Body of pancreas (tissue), 4 donors: ENCODE measurements at regions not wholly inside any gene's neighbourhood (a gene's known extent, or its start where the extent isn't known, plus 50 kb on each side); places are given as distances from the start of the nearest gene placed in this dataset.

Source experiments
- ATAC-seq: fragments of 150-250 bp; one replicate; pipeline ENCODE4 v1.9.1; 2016
- DNase-seq, 4 donors: peaks; one replicate each; pipeline ENCODE4 v3.0.0-alpha.2; 2019
- H3K27ac ChIP-seq, 4 donors: fragments of 200-600 bp; sonication (generic); 1 replicate in 3 of 4; 2 replicates in 1 of 4; pipeline versions ENCODE4 v1.5.1 to v1.6.1; 2016 to 2019; ENCODE audit warnings: mild to moderate bottlenecking in 1 of 4, mixed read lengths in 1 of 4, moderate library complexity in 1 of 4
- H3K27me3 ChIP-seq, 2 donors: fragments of 200-600 bp; sonication (generic); one replicate each; pipeline ENCODE4 v1.6.0; 2016; ENCODE audit warnings: mild to moderate bottlenecking in 1 of 2
- H3K36me3 ChIP-seq, 2 donors: fragments of 200-600 bp; sonication (generic); replicated peaks in 1 of 2; 2 replicates each; pipeline ENCODE4 v1.5.1; 2016; ENCODE audit warnings: low read depth in 2 of 2; ENCODE audit not compliant: insufficient read depth in 1 of 2
- H3K4me1 ChIP-seq: fragments of 200-600 bp; sonication (generic); one replicate; pipeline ENCODE4 v1.6.0; 2016
- H3K4me3 ChIP-seq, 2 donors: fragments of 200-600 bp; sonication (generic); 1 replicate in 1 of 2; 2 replicates in 1 of 2; pipeline ENCODE4 v1.5.1; 2016 to 2019
- H3K9me3 ChIP-seq, 3 donors: fragments of 200-600 bp; sonication (generic); 1 replicate in 2 of 3; 2 replicates in 1 of 3; pipeline ENCODE4 v1.5.1; 2016
- CTCF ChIP-seq, 7 experiments: fragments of 450-650 bp in 4 of 7; fragments of 200-600 bp in 3 of 7; sonication (generic) in 3 of 7; IDR thresholded peaks; one replicate each; pipeline ENCODE4 v1.5.1; 2016 to 2019; ENCODE audit warnings: antibody characterized with exemption in 7 of 7
- POLR2A ChIP-seq, 3 donors: fragments of 450-650 bp; IDR thresholded peaks; one replicate each; pipeline ENCODE4 v1.6.1; 2016; ENCODE audit warnings: antibody characterized with exemption in 3 of 3, mild to moderate bottlenecking in 2 of 3
- WGBS, 2 donors: methylation state at CpG; one replicate each; pipeline ENCODE4 v1.1.5; 2017; 5-methylcytosine and 5-hydroxymethylcytosine counted together
- intact Hi-C: fragments of 100-400 bp; cut with DNase I; formaldehyde crosslinking; loops from one replicate; pipeline ENCODE4 v1.15.1; 2023

DNA sequence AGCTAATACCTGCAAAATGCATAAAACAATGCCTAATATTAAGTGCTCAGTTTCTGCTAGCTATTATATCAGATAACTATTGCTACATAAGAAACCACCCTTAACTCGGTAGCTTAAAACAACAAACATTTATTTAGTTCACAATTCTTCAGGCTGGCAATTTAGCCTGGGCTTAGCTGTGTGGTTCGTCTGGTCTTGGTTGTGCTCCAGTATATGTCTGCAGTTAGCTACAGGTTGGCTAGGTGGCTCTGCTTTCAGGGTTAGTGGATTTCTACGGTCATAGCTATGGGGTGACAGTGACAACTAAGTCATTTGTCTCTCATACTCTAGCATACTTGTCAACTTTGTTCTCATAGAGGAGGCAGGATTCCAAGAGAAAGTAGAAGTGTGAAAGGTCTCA, 61.8 kb upstream of the NRP1 start:
- Histone ChIP-seq H3K27ac (no peak overlapping the region), H3K4me3 (no peak overlapping the region), H3K9me3 (peaks cover 0 to 12% (median 0%) of the 10 kb centered on the region in 3 donors), H3K4me1 (peaks cover 5% of the 10 kb centered on the region), H3K36me3 (no peaks in the 10 kb centered on the region), H3K27me3 (no peaks in the 10 kb centered on the region)
- TF ChIP-seq POLR2A (IDR thresholded peaks at IDR 0.05) (no peak), CTCF (IDR thresholded peaks at IDR 0.05) (no peak)
- intact Hi-C loops, result no loop called here
- 87 to 94% methylated on average over 3 of the region's 3 CpGs for WGBS, 2 donors
- ATAC-seq, result no peak
- no peak for DNase-seq

DNA sequence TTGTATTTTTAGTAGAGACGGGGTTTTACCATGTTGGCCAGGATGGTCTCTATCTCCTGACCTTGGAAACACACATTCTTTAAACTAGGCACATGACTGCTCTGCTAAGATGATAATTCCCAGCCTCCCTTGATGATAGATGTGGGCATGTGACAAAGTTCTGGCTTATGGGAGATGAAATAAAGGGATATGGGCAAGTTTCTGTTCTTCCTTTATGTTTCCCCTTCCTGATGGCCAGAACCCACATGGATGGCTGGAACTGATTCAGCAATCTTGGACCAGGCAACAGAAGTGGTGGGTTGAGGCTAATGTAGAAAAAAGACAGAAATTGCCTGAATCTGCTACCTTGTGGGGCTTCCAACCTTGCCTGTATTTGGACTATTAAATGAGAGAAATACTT, 60.7 kb upstream of the NRP1 start:
- intact Hi-C loops, result no loop called here
- no peak for ATAC-seq
- H3K4me1 ChIP-seq, result peaks cover 5% of the 10 kb centered on the region
- peaks cover 0 to 12% (median 0%) of the 10 kb centered on the region in 3 donors for H3K9me3 ChIP-seq
- H3K36me3 ChIP-seq, result no peaks in the 10 kb centered on the region
- TF ChIP-seq POLR2A (IDR thresholded peaks at IDR 0.05) (no peak), CTCF (IDR thresholded peaks at IDR 0.05) (no peak)
- 60 to 90% methylated on average over 1 of the region's 1 CpG for WGBS, 2 donors
- no peak for DNase-seq
- no peak overlapping the region for H3K4me3 ChIP-seq
- H3K27ac ChIP-seq, result no peak overlapping the region
- H3K27me3 ChIP-seq, result no peaks in the 10 kb centered on the region

- no peak overlapping the region for H3K4me3 ChIP-seq
- no peaks in the 10 kb centered on the region for H3K4me1 ChIP-seq
- no peak for DNase-seq
- TF ChIP-seq POLR2A (IDR thresholded peaks at IDR 0.05), result no peak
- TF ChIP-seq CTCF (IDR thresholded peaks at IDR 0.05), result no peak
- intact Hi-C loops, result no loop called here
- H3K9me3 ChIP-seq, result peaks cover 0 to 12% (median 0%) of the 10 kb centered on the region in 3 donors
- no peaks in the 10 kb centered on the region for H3K36me3 ChIP-seq
- H3K27ac ChIP-seq, result no peak overlapping the region
- ATAC-seq, result no peak
- 85 to 88% methylated on average over 5 of the region's 5 CpGs for WGBS, 2 donors
- H3K27me3 ChIP-seq, result no peaks in the 10 kb centered on the region
Measured at GRCh38 chr10:33392706-33393105, 58.2 kb upstream of the NRP1 start.

DNA sequence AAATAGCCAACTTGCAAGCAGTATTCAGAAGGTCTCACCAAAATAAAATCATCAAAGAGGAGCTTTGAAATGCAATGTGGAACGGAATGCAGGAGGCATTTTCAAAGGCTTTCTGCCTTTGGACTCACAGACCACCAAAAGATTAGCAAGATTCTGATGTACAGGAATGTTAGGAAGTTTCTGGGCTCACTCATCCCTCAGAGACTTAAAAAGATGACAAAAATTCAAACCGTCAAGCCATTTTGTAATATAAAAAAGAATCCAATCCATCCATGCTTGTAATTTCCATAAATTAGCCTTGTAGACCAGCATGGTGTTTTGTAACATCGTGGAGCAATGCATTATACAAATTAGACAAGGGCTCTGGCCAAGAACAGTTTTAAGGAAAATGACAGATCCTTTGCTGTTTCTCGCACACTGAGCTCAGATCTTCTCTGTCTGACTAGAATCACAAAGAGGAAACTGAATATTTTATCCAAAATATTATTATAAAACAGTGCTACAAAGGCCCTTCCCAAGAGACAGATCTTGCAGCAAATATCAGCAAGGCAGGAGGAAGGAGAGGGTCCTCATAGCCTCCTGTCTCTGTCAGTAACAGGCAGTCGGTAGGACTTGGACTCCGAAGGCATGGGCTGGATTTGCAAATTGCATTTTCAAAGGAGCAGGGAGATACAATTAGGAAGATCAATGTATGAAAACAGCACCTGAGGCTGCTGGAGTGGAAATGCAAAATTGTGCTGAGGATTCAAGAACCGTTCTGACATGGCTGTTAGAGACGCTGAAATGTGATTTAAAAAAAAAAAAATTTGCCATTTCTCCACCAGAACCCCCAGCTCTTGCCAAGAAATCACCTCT, 57.4 kb upstream of the NRP1 start:
- TF ChIP-seq CTCF (IDR thresholded peaks at IDR 0.05) (no peak), POLR2A (IDR thresholded peaks at IDR 0.05) (no peak)
- Histone ChIP-seq H3K4me3 (no peak overlapping the region), H3K4me1 (no peaks in the 10 kb centered on the region), H3K27me3 (no peaks in the 10 kb centered on the region), H3K27ac (no peak overlapping the region), H3K9me3 (peaks cover 0 to 6% (median 0%) of the 10 kb centered on the region in 3 donors), H3K36me3 (no peaks in the 10 kb centered on the region)
- ATAC-seq, result no peak
- intact Hi-C loops, result no loop called here
- no peak for DNase-seq
- 77 to 83% methylated on average over 8 of the region's 8 CpGs for WGBS, 2 donors

GRCh38 chr10:33390046-33390445, 55.6 kb upstream of the NRP1 start:
- Histone ChIP-seq H3K36me3 (no peaks in the 10 kb centered on the region), H3K27me3 (no peaks in the 10 kb centered on the region), H3K4me3 (no peak overlapping the region), H3K9me3 (no peaks in the 10 kb centered on the region), H3K4me1 (no peaks in the 10 kb centered on the region), H3K27ac (no peak overlapping the region)
- TF ChIP-seq POLR2A (IDR thresholded peaks at IDR 0.05), result no peak
- TF ChIP-seq CTCF (IDR thresholded peaks at IDR 0.05), result no peak
- intact Hi-C loops, result no loop called here
- DNase-seq, result no peak
- ATAC-seq, result no peak
- WGBS, 2 donors, result 79 to 80% methylated on average over 5 of the region's 5 CpGs
